PFSK-1 (cell line): ENCODE measurements at regions not wholly inside any gene's neighbourhood (a gene's known extent, or its start where the extent isn't known, plus 50 kb on each side); places are given as distances from the start of the nearest gene placed in this dataset.

Source experiments
- FOXP2 ChIP-seq: optimal IDR thresholded peaks from 2 replicates; pipeline ENCODE3; 2011; ENCODE audit warnings: borderline replicate concordance, control low read depth, inconsistent platforms; ENCODE audit not compliant: insufficient read depth; ENCODE audit errors: extremely low read length, extremely low read depth
- POLR2AphosphoS5 ChIP-seq: IDR thresholded peaks from 2 replicates; pipeline ENCODE4 v1.6.1; 2012; ENCODE audit warnings: low read depth, mild to moderate bottlenecking, control low read depth, low read length, moderate library complexity
- SIN3A ChIP-seq: IDR thresholded peaks from 2 replicates; pipeline ENCODE4 v1.6.1; 2012; ENCODE audit warnings: mild to moderate bottlenecking, low read length, moderate library complexity, borderline replicate concordance; ENCODE audit not compliant: insufficient read depth
- TAF1 ChIP-seq: IDR thresholded peaks from 2 replicates; pipeline ENCODE4 v1.6.1; 2012; ENCODE audit warnings: low read length, control low read depth, borderline replicate concordance; ENCODE audit not compliant: insufficient read depth
- TF ChIP-seq, protein P1 (sequence below), 2 experiments: IDR thresholded peaks; 2 replicates each; pipeline versions ENCODE4 v1.6.1 to v1.8.0; 2011 to 2012; ENCODE audit warnings: low read depth in 2 of 2, low read length in 2 of 2, control low read depth in 1 of 2, inconsistent platforms in 1 of 2, mild to moderate bottlenecking in 1 of 2, moderate library complexity in 1 of 2; ENCODE audit not compliant: insufficient read depth in 1 of 2

DNA sequence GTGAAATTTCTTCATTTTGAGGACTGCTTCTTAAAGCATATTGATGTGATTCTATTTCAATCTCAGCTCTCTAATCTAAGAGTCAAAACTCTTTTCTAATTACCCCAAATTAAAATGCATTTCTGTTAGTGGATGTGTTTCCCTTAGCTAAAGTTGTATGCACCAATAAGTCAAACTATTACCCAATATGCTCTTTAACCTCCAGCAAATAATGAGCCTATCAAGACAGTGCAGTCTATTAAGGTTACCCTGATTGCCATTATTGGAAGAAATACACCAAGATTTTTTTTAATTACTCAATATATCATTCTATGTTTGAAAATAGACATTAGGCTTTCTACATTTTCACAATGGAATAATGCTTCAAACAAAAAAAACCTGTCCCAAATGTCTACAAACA is 310.0 kb downstream of the BTG1 start:
- TF ChIP-seq TAF1 (no peak), POLR2AphosphoS5 (no peak), SIN3A (no peak), FOXP2 (no peak)
- TF ChIP-seq, protein P1, sequence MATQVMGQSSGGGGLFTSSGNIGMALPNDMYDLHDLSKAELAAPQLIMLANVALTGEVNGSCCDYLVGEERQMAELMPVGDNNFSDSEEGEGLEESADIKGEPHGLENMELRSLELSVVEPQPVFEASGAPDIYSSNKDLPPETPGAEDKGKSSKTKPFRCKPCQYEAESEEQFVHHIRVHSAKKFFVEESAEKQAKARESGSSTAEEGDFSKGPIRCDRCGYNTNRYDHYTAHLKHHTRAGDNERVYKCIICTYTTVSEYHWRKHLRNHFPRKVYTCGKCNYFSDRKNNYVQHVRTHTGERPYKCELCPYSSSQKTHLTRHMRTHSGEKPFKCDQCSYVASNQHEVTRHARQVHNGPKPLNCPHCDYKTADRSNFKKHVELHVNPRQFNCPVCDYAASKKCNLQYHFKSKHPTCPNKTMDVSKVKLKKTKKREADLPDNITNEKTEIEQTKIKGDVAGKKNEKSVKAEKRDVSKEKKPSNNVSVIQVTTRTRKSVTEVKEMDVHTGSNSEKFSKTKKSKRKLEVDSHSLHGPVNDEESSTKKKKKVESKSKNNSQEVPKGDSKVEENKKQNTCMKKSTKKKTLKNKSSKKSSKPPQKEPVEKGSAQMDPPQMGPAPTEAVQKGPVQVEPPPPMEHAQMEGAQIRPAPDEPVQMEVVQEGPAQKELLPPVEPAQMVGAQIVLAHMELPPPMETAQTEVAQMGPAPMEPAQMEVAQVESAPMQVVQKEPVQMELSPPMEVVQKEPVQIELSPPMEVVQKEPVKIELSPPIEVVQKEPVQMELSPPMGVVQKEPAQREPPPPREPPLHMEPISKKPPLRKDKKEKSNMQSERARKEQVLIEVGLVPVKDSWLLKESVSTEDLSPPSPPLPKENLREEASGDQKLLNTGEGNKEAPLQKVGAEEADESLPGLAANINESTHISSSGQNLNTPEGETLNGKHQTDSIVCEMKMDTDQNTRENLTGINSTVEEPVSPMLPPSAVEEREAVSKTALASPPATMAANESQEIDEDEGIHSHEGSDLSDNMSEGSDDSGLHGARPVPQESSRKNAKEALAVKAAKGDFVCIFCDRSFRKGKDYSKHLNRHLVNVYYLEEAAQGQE (IDR thresholded peaks at IDR 0.05; ENCODE audit: insufficient read depth in 1 of 2, low read depth in 2 of 2, low read length in 2 of 2), result no peak

DNA sequence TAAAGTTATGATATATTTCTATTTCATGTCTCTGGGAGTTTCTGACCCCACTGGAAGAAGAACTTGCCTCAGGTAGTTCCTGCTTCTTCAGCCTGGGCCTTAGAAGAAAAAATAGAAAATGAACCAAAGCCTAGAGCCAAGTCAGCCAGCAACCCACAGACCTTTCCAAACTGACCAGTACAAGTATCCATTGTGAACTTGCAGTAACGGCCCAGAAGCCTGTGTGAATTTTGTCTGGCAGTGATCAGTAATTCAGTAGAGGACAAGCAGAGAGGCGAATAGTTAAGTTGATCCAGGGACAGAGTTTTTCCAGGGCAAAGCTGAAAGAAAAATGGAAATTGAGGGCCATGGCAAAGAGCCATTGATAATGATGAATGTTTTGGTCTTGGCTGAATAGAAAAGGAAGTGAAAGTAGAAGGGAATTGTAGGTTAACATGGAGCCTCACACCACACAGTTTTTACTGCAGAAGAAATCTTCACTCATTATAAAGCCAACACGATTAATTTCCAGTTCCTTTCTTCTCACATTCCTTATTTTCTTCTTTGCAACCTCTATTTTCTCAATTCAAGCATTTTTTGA is 311.8 kb downstream of the BTG1 start:
- TF ChIP-seq FOXP2 (no peak), SIN3A (no peak), POLR2AphosphoS5 (no peak), TAF1 (no peak)
- TF ChIP-seq, protein P1 (IDR thresholded peaks at IDR 0.05; ENCODE audit: insufficient read depth in 1 of 2, low read depth in 2 of 2, low read length in 2 of 2), result no peak

DNA sequence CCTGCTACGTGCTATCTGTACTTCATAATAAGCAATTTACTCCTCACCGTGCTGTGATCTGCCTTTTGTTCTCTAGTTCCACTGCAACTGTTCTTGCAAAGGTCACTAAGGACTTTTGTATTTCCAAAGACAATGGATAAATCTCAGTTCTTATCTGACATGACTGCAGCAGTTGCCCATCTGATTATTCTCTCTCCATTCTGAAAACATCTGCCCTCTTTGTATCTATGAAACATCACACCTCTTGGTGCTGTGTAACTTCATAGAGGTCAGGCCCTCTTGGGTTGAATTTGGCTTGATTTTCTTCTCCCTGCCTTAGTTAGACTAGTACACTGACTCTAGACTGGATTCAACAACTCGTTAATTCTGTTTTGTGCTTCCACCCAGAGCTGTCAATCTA is 319.6 kb downstream of the BTG1 start:
- TF ChIP-seq SIN3A (no peak), TAF1 (no peak)
- TF ChIP-seq, protein P1 (IDR thresholded peaks at IDR 0.05; ENCODE audit: insufficient read depth in 1 of 2, low read depth in 2 of 2, low read length in 2 of 2), result no peak

DNA sequence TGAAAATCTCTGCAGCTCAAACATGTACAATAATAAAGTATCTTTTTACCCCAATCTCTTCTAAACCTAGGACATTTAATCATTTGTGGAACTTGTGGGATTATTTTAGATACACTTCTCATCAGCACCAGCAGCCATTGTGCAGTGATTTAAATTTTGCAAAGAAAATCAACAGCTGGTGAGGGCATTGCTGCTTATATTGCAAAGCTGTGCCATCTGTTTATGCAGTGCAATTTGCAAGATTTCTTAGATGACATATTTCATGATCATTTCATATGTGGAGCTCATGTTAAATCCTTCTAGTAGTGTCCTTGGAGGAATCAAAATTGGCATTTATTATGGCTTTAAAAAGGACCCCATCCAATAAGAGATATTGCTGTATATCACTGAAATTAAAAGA is 320.7 kb downstream of the BTG1 start:
- TF ChIP-seq POLR2AphosphoS5 (no peak), SIN3A (no peak), TAF1 (no peak)
- TF ChIP-seq, protein P1 (IDR thresholded peaks at IDR 0.05; ENCODE audit: insufficient read depth in 1 of 2, low read depth in 2 of 2, low read length in 2 of 2), result no peak

DNA sequence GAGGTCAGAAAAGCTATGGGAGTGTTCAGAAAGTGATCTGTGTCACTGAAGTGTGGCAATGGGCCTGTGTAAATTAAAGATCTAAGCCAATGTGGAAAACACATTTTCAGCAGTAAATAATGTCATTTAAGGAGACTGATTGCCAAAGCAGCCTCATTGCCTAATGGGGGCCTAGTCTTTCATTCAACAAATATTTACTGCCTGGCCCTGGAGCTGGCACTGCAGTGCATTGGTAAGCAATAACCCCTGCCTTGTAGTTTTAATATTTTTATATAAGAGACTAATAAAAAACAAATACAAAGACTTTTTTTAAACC is 326.6 kb downstream of the BTG1 start:
- TF ChIP-seq POLR2AphosphoS5, result no peak
- TF ChIP-seq TAF1, result no peak
- TF ChIP-seq FOXP2, result no peak
- TF ChIP-seq, protein P1 (IDR thresholded peaks at IDR 0.05; ENCODE audit: insufficient read depth in 1 of 2, low read depth in 2 of 2, low read length in 2 of 2), result no peak
- no peak for TF ChIP-seq SIN3A
